ENCODE measurements at regions not wholly inside any gene's neighbourhood (a gene's known extent, or its start where the extent isn't known, plus 50 kb on each side); places are given as distances from the start of the nearest gene placed in this dataset.

DNA sequence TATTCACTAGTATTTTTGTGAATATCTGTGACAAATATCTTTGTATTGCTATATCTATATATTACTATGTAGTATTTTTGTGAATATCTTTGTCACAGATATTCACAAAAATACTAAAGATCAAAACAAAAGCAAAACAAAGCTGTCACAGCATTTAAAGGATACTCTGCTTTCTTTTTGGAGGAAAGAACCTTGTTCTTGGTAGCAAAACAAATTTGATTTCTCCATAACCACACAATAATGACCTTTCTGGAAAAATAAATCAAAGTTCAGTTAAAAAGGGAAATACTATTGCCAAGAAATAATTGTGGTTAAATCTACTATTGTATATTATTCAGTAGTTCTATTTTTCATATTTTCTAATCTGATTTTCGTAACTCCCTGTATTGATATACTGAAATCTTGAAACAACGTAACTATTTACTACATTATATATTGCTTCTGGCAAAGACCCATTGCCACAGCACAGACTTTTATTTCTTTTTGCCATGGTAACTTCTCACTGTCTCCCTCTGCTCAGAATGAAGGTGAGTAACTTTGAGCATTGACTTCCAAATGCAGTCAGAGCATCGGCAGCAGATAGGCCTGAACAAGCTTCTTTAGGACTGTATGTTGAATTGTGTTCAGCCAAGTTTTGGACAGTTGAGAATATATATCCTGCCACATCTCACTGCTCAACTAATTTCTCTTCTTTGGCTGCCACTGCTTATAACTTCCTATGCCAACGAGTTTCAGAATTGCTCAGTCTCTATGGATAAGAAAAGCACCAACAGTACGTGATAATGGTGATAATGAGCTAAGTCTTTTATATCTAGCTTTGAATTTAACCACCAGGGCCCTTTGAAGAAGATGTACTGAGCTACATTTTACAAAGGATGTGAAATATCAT, 1097.2 kb upstream of the GJE1 start:
- no peak for DNase-seq (ENCODE audit: low read depth in 4 of 4, low spot score in 3 of 4)

DNA sequence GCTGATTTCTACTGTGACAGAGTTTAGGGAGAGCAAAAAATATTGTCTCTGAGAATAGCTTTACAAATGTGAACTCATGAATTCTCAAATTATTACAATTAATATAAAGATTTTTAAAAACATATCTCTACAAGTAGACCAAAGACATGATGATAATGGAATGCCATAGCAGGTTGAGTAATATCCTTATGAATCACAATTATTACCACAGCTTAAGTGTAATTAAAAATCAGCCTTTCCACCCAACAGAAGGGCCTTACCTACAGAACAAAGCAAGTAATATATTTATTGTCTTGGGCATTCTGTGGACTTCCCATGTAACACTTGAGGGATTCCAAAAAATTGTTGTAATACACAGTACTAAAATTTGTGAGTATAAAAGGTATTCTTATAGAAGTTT, 1099.6 kb upstream of the GJE1 start:
- no peak for DNase-seq (ENCODE audit: low read depth in 4 of 4, low spot score in 3 of 4)

- DNase-seq (ENCODE audit: low read depth in 4 of 4, low spot score in 3 of 4), result no peak
Measured at GRCh38 chr6:141029908-141030307, 1102.8 kb upstream of the GJE1 start.

- DNase-seq (ENCODE audit: low read depth in 4 of 4, low spot score in 3 of 4), result no peak
Measured at GRCh38 chr6:141028791-141029280, 1103.9 kb upstream of the GJE1 start.

DNA sequence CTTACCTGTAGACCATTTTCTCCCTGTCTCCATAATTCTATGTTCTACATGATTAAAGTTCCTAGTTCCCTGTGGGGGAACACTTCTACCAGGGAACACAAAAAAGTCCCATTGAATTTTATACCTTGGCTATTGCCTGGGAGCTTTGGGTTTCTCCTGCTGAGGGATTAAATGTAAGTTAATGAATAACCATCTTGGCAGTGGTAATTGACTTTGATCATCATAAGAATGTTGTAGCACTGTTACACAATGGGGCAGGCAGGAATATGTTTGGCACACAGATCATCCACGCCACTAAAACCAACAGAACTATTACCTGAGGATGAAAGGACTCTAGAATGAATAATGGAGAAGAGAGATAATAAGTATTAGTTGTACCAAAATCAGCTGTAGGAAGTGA, 1106.2 kb upstream of the GJE1 start:
- DNase-seq (ENCODE audit: low read depth in 4 of 4, low spot score in 3 of 4), result peak in 2 of 4 donors; percentile 12 to 22

GRCh38 chr6:141024526-141024925, 1108.2 kb upstream of the GJE1 start:
- no peak for DNase-seq (ENCODE audit: low read depth in 4 of 4, low spot score in 3 of 4)

- DNase-seq (ENCODE audit: low read depth in 4 of 4, low spot score in 3 of 4), result no peak
Measured at GRCh38 chr6:141017941-141018340, 1114.8 kb upstream of the GJE1 start.

GRCh38 chr6:141000917-141001316, 1131.8 kb upstream of the GJE1 start:
- no peak for DNase-seq (ENCODE audit: low read depth in 4 of 4, low spot score in 3 of 4)

GRCh38 chr6:140993515-140993914, 1139.2 kb upstream of the GJE1 start:
- DNase-seq (ENCODE audit: low read depth in 4 of 4, low spot score in 3 of 4), result no peak

GRCh38 chr6:140992678-140993077, 1140.0 kb upstream of the GJE1 start:
- DNase-seq (ENCODE audit: low read depth in 4 of 4, low spot score in 3 of 4), result no peak

DNA sequence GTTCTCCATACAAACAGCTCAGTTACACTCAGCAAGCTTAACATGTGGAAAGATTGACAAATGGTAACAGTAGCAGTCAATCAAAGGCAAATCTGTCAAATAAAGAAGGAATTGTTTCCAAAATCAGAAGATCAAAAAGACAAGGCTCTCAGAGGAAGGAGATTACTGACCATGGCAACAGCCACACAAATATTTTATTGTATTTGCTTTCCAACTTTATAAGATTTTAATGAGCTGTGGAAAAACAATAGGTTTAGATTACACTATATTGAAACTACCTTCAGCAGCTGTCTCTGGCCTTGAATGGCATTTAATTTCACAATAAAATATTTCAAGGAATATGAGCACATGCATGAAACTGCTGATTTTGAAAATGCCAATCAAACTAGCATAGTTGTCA, 1143.9 kb upstream of the GJE1 start:
- DNase-seq (ENCODE audit: low read depth in 4 of 4, low spot score in 3 of 4), result no peak

DNA sequence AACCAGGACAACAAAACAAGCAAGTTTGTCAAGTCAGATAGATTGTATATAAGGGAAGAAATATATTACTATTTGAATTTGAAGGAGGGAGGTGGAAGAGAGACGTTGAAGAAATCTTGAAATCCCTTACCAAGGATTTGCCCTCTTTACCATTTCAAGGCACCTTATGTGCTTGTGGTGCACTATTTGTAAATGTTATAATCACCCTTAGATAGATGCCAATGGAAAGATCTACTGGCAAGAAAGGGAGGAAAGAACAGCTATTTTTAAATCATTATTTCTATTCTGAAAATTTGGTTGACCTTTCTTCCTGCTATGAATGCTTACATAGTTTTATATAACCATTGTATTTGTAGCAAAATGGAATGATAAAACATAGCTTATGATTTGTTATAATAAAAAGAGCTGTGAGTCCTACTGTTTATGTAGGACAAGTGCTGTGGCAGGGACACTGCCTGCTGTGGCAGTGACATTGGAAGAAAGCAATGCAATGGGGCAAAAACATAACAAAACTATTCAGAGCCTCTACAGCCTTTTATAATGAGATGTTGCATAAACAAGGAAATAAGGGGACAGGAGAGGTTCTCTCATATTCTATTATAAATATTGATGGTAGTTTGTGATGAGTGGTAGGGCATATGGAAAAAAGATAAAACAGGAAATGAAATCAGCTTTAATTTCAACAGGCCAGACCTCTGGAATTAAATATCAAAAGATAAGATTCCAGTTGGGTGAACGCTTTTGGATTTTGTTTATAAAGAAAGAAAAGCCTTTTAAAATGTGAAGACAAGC, 1145.2 kb upstream of the GJE1 start:
- DNase-seq (ENCODE audit: low read depth in 4 of 4, low spot score in 3 of 4), result no peak

DNA sequence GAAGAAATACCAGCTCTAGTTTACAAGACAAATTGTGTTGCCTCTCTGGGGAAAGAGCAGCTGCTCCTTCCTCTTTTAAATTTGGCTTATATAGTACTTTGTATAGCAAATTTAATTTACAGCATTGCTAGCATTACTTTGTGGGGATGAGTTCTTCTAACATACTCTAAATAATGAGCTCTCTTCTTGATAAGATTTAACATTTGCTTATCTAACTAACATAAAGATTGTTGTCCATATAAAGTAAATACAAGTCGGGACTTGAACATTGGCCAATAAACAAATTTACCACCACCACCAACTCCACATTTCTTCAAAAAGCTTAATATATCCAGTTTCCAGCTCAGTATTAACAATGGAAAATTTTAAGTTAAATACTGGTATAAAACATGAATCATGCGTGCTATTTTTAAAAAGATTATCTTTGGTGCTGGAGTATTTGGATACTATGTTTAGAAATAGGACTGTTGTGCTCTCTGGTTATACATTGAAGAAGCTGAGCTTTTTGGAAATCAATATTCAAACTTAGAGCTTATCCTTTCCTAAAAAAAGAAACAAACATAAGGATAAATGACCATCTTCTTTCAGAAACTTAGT, 1146.9 kb upstream of the GJE1 start:
- no peak for DNase-seq (ENCODE audit: low read depth in 4 of 4, low spot score in 3 of 4)

GRCh38 chr6:140980265-140980887, 1152.3 kb upstream of the GJE1 start:
- DNase-seq (ENCODE audit: low read depth in 4 of 4, low spot score in 3 of 4), result no peak

DNA sequence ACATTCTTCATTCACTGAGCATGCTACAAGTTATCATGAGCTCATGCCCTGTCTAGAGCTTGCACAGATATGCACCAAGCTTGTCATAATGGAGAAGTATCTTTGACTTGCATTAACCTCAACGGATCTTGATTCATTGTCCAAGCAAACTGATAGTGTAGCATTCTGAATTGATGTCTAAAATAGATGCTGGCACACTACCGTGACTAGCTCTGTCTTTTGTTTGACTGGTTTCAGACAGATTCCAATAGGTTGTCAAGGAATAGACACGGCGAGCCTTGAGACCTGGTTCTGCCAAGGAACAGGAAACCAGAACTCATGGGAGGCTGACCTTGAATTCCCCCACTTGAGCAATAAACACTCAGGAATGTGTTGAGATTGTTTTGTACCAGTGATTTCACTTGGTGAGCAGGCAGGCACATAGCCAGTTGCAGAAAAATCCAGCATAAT, 1153.1 kb upstream of the GJE1 start:
- no peak for DNase-seq (ENCODE audit: low read depth in 4 of 4, low spot score in 3 of 4)

DNA sequence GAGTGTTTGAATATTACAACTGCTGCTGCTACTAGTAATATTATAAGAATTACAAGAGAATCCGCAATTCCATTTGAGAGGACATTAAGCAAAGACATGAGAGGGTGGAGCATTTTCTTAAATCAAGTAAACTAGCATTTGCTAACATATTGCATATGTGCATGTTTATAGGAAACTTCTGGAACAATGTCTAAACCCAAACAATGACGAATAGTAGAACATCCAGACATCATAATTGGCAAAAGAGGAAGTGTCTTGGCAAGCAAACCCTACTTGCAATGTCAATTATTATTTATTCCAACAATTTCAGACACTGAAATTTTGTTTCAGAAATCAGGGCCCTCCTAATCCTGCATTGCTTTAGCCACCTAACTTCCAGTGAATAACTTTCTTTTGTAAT, 1155.3 kb upstream of the GJE1 start:
- no peak for DNase-seq (ENCODE audit: low read depth in 4 of 4, low spot score in 3 of 4)

GRCh38 chr6:140976806-140977205, 1155.9 kb upstream of the GJE1 start:
- DNase-seq (ENCODE audit: low read depth in 4 of 4, low spot score in 3 of 4), result no peak

GRCh38 chr6:140970485-140970884, 1162.2 kb upstream of the GJE1 start:
- DNase-seq (ENCODE audit: low read depth in 4 of 4, low spot score in 3 of 4), result no peak

GRCh38 chr6:140968062-140968461, 1164.7 kb upstream of the GJE1 start:
- DNase-seq (ENCODE audit: low read depth in 4 of 4, low spot score in 3 of 4), result no peak

GRCh38 chr6:140966676-140967075, 1166.0 kb upstream of the GJE1 start:
- no peak for DNase-seq (ENCODE audit: low read depth in 4 of 4, low spot score in 3 of 4)

DNA sequence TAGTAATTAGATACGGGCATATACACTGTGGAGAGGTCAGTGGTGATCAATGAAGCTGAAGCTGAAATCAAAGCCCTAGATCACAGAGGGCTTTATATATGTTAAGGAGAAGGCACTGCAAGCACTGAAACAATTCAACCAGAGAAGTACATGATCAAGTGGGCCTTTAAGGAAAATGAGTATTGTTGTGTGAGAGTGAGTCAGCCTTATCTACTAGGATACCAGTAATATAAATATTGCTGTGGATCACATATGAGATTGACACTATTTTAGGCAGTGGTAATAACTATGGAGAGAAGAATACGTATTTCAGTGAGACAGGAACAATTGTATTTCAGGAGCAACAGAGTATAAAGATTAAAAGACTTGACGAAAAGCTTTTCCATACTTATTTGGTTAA, 1172.2 kb upstream of the GJE1 start:
- DNase-seq (ENCODE audit: low read depth in 4 of 4, low spot score in 3 of 4), result no peak
